Neural cell (in vitro differentiated cells): ENCODE measurements at regions not wholly inside any gene's neighbourhood (a gene's known extent, or its start where the extent isn't known, plus 50 kb on each side); places are given as distances from the start of the nearest gene placed in this dataset.
"Not testable (repeated sequence)": the region's sequence is repeated elsewhere in the genome, so short reads cannot be mapped to it uniquely, and the experiment has no call there.

Experiments
- H2AFZ ChIP-seq: fragments of 200-600, 300-800 bp; sonication (generic), shearing (Covaris generic); 2 replicates; pipeline ENCODE4 v1.6.0; 2014; ENCODE audit warnings: low read depth, mild to moderate bottlenecking, antibody characterized with exemption, low read length, moderate library complexity
- H3F3A ChIP-seq: fragments of 200-600 bp; shearing (Covaris generic); 2 replicates; pipeline ENCODE4 v1.6.1; 2016; ENCODE audit warnings: mild to moderate bottlenecking, moderate library complexity, mixed read lengths, antibody characterized with exemption, low read length; ENCODE audit not compliant: insufficient read depth, poor library complexity, severe bottlenecking
- H3K27ac ChIP-seq: fragments of 200-600, 300-800 bp; sonication (generic), shearing (Covaris generic); 2 replicates; pipeline ENCODE4 v1.5.1; 2014; ENCODE audit warnings: mild to moderate bottlenecking, low read length, moderate library complexity
- H3K27me3 ChIP-seq: fragments of 300-800, 200-600 bp; sonication (generic), shearing (Covaris generic); 2 replicates; pipeline ENCODE4 v1.6.0; 2014; ENCODE audit warnings: mild to moderate bottlenecking, low read depth, low read length, moderate library complexity; ENCODE audit not compliant: insufficient read depth
- H3K36me3 ChIP-seq: fragments of 300-800, 200-600 bp; sonication (generic), shearing (Covaris generic); 2 replicates; pipeline ENCODE4 v1.5.1; 2014; ENCODE audit warnings: mild to moderate bottlenecking, antibody characterized with exemption, low read length, moderate library complexity; ENCODE audit not compliant: insufficient read depth
- H3K4me2 ChIP-seq: fragments of 300-800, 200-600 bp; sonication (generic), shearing (Covaris generic); 2 replicates; pipeline ENCODE4 v1.6.0; 2014; ENCODE audit warnings: mild to moderate bottlenecking, low read length
- H3K4me3 ChIP-seq: fragments of 300-800, 200-600 bp; sonication (generic), shearing (Covaris generic); 2 replicates; pipeline ENCODE4 v1.5.1; 2014; ENCODE audit warnings: mild to moderate bottlenecking, low read length, moderate library complexity
- H3K79me2 ChIP-seq: fragments of 200-600 bp; shearing (Covaris generic); replicated peaks from 2 replicates; pipeline ENCODE4 v1.6.0; 2014; ENCODE audit warnings: mild to moderate bottlenecking, low read length, moderate library complexity; ENCODE audit not compliant: insufficient read depth
- H3K9ac ChIP-seq: fragments of 300-800, 200-600 bp; sonication (generic), shearing (Covaris generic); 2 replicates; pipeline ENCODE4 v1.6.1; 2016; ENCODE audit warnings: mild to moderate bottlenecking, low read length, mixed read lengths
- H3K9me2 ChIP-seq: fragments of 200-600 bp; shearing (Covaris generic); 2 replicates; pipeline ENCODE4 v1.6.1; 2016; ENCODE audit warnings: mild to moderate bottlenecking, low read length, mixed read lengths; ENCODE audit not compliant: insufficient read depth
- H3K9me3 ChIP-seq: fragments of 200-600, 300-800 bp; sonication (generic), shearing (Covaris generic); 2 replicates; pipeline ENCODE4 v1.6.1; 2016; ENCODE audit warnings: mild to moderate bottlenecking, mixed run types, low read length, moderate library complexity, mixed read lengths
- H4K20me1 ChIP-seq: fragments of 200-600 bp; shearing (Covaris generic); 2 replicates; pipeline ENCODE4 v1.6.1; 2016; ENCODE audit warnings: mild to moderate bottlenecking, mixed run types; ENCODE audit not compliant: insufficient read depth
- EP300 ChIP-seq: fragments of 450-650 bp; conservative IDR thresholded peaks from 2 replicates; pipeline ENCODE4 v1.6.1; 2014; ENCODE audit warnings: antibody characterized with exemption, mild to moderate bottlenecking, moderate library complexity; ENCODE audit not compliant: poor library complexity, severe bottlenecking
- EZH2 ChIP-seq: fragments of 200-600, 300-800 bp; shearing (Covaris generic), sonication (generic); IDR thresholded peaks from 2 replicates; pipeline ENCODE4 v1.6.1; 2014; ENCODE audit warnings: antibody characterized with exemption, low read length, borderline replicate concordance, mild to moderate bottlenecking; ENCODE audit not compliant: insufficient read depth, poor library complexity, severe bottlenecking
- MXI1 ChIP-seq: fragments of 450-650 bp; conservative IDR thresholded peaks from 2 replicates; pipeline ENCODE4 v1.6.1; 2014; ENCODE audit warnings: antibody characterized with exemption, mild to moderate bottlenecking; ENCODE audit not compliant: poor library complexity, severe bottlenecking
- POLR2AphosphoS5 ChIP-seq: IDR thresholded peaks from 2 replicates; pipeline ENCODE4 v1.6.1; 2012
- RAD21 ChIP-seq: fragments of 450-650 bp; conservative IDR thresholded peaks from 2 replicates; pipeline ENCODE4 v1.6.1; 2014; ENCODE audit warnings: antibody characterized with exemption, mild to moderate bottlenecking, moderate library complexity
- SMC3 ChIP-seq: fragments of 450-650 bp; conservative IDR thresholded peaks from 2 replicates; pipeline ENCODE4 v1.6.1; 2014; ENCODE audit warnings: antibody characterized with exemption, mild to moderate bottlenecking, moderate library complexity; ENCODE audit not compliant: poor library complexity
- TAF1 ChIP-seq: IDR thresholded peaks from 2 replicates; pipeline ENCODE4 v1.6.1; 2012; ENCODE audit warnings: low read depth
- TF ChIP-seq, protein P1 (sequence below): fragments of 450-650 bp; IDR thresholded peaks from 2 replicates; pipeline ENCODE4 v1.5.1; 2014; ENCODE audit warnings: antibody characterized with exemption, mild to moderate bottlenecking, moderate library complexity; ENCODE audit not compliant: poor library complexity, severe bottlenecking
- TF ChIP-seq, protein P2 (sequence below): IDR thresholded peaks from 2 replicates; pipeline ENCODE4 v1.6.1; 2012; ENCODE audit warnings: borderline replicate concordance

DNA sequence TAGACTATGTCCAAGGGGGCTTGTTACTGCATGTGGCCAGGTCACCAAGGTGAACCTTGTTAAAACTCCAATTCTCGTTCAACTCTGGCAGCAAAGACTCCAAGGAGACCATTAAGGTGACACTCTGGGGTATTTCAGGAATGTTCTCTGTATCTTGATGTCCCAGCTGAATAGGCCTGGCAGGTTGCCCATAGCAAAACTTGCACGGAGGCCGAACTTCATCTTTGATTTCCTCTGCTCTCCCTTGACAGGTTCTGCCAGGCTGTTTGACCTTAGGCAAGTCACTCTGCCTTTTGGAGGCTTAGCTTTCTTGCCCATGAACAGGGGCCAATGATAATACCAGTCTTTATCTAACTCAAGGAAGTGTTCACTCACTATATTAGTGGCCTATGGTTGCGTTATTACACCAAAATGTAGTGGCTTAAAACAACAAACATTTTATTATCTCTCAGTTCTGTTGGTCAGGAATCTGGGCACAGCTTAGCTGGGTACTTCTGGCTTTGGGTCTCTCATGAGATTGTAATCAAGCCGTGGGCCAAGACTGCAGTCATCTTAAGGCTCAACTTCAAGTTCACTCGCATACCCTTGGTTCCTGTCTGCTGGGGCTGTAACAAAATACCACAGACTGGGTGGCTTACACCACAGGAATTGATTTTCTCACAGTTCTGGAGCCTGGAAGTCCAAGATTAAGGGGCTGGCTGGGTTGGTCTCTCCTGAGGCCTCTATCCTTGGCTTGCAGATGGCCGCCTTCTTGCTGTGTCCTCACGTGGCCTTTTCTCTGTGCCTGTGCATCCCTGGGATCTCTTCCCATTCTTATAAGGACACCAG, 168.5 kb downstream of the UTP18 start:
- no peaks in the 10 kb centered on the region for H3K27me3 ChIP-seq
- no peak overlapping the region for H3K9ac ChIP-seq
- H3K79me2 ChIP-seq, result no peaks in the 10 kb centered on the region
- no peak for TF ChIP-seq MXI1
- no peak for TF ChIP-seq TAF1
- TF ChIP-seq EP300, result no peak
- TF ChIP-seq POLR2AphosphoS5, result no peak
- no peak for TF ChIP-seq SMC3
- TF ChIP-seq, protein P1, sequence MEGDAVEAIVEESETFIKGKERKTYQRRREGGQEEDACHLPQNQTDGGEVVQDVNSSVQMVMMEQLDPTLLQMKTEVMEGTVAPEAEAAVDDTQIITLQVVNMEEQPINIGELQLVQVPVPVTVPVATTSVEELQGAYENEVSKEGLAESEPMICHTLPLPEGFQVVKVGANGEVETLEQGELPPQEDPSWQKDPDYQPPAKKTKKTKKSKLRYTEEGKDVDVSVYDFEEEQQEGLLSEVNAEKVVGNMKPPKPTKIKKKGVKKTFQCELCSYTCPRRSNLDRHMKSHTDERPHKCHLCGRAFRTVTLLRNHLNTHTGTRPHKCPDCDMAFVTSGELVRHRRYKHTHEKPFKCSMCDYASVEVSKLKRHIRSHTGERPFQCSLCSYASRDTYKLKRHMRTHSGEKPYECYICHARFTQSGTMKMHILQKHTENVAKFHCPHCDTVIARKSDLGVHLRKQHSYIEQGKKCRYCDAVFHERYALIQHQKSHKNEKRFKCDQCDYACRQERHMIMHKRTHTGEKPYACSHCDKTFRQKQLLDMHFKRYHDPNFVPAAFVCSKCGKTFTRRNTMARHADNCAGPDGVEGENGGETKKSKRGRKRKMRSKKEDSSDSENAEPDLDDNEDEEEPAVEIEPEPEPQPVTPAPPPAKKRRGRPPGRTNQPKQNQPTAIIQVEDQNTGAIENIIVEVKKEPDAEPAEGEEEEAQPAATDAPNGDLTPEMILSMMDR, result no peak
- H3K9me2 ChIP-seq, result no peaks in the 10 kb centered on the region
- H3K4me3 ChIP-seq, result no peak overlapping the region
- no peak overlapping the region for H3K27ac ChIP-seq
- H3F3A ChIP-seq, result no peaks in the 10 kb centered on the region
- H3K4me2 ChIP-seq, result no peak overlapping the region
- H3K9me3 ChIP-seq, result no peaks in the 10 kb centered on the region
- H3K36me3 ChIP-seq, result no peaks in the 10 kb centered on the region
- H2AFZ ChIP-seq, result no peak overlapping the region
- H4K20me1 ChIP-seq, result no peaks in the 10 kb centered on the region

DNA sequence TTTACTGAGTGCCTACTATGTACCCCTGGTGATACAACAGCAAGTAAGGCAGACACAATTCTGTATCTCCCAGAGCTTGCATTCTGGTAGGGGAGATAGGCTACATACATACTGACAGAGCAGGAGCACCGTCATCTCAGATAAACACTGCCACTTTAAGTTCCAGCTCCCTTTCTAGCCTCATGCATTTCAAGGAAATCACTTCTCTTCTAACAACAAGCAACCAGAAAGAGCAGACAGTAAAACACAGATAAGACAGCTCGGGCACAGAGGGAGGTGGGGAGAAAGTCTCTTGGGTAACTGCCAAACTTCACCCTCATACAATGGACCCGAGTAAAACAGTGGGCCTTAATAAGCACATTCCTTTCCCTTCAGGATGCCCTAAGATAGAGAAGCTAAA, 169.6 kb downstream of the UTP18 start:
- H3K4me3 ChIP-seq, H3K27ac ChIP-seq, H3K9me3 ChIP-seq, H3K9me2 ChIP-seq, H3K4me2 ChIP-seq, H4K20me1 ChIP-seq, H2AFZ ChIP-seq, H3K79me2 ChIP-seq, H3F3A ChIP-seq, H3K36me3 ChIP-seq, H3K9ac ChIP-seq, H3K27me3 ChIP-seq: not testable (repeated sequence)

DNA sequence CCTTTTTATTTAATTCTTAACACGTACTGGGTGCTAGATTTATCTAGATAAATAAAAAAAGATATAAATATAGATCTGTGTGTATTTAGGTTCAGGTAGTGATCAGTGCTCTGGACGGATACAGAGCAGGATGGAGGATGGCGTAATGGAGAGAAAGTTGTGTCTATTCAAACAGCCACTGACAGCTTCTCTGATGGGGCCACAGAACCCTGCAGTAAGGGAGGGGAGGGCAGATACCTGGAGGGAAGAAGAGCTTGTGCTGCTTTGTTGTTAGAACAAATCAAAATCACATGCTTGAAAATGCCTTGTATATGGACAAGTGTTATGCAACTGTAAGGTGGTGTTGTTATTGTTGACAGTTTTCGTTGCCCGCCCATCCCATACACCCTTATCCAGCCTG, 170.2 kb downstream of the UTP18 start:
- Histone ChIP-seq H2AFZ (no peak overlapping the region), H3K4me2 (no peak overlapping the region), H3K9me2 (no peaks in the 10 kb centered on the region), H3K9ac (no peak overlapping the region), H3K4me3 (no peak overlapping the region), H3F3A (no peaks in the 10 kb centered on the region), H3K9me3 (no peaks in the 10 kb centered on the region), H3K79me2 (no peaks in the 10 kb centered on the region), H4K20me1 (no peaks in the 10 kb centered on the region), H3K36me3 (no peaks in the 10 kb centered on the region), H3K27ac (no peak overlapping the region), H3K27me3 (no peaks in the 10 kb centered on the region)
- TF ChIP-seq EZH2, result no peak
- TF ChIP-seq, protein P2, sequence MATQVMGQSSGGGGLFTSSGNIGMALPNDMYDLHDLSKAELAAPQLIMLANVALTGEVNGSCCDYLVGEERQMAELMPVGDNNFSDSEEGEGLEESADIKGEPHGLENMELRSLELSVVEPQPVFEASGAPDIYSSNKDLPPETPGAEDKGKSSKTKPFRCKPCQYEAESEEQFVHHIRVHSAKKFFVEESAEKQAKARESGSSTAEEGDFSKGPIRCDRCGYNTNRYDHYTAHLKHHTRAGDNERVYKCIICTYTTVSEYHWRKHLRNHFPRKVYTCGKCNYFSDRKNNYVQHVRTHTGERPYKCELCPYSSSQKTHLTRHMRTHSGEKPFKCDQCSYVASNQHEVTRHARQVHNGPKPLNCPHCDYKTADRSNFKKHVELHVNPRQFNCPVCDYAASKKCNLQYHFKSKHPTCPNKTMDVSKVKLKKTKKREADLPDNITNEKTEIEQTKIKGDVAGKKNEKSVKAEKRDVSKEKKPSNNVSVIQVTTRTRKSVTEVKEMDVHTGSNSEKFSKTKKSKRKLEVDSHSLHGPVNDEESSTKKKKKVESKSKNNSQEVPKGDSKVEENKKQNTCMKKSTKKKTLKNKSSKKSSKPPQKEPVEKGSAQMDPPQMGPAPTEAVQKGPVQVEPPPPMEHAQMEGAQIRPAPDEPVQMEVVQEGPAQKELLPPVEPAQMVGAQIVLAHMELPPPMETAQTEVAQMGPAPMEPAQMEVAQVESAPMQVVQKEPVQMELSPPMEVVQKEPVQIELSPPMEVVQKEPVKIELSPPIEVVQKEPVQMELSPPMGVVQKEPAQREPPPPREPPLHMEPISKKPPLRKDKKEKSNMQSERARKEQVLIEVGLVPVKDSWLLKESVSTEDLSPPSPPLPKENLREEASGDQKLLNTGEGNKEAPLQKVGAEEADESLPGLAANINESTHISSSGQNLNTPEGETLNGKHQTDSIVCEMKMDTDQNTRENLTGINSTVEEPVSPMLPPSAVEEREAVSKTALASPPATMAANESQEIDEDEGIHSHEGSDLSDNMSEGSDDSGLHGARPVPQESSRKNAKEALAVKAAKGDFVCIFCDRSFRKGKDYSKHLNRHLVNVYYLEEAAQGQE, result no peak
- no peak for TF ChIP-seq EP300
- no peak for TF ChIP-seq RAD21
- TF ChIP-seq, protein P1, result no peak
- no peak for TF ChIP-seq SMC3
- TF ChIP-seq TAF1, result no peak
- no peak for TF ChIP-seq MXI1
- TF ChIP-seq POLR2AphosphoS5, result no peak
